ENCODE measurements at regions not wholly inside any gene's neighbourhood (a gene's known extent, or its start where the extent isn't known, plus 50 kb on each side); places are given as distances from the start of the nearest gene placed in this dataset.

- TF ChIP-seq PAX5 (IDR thresholded peaks at IDR 0.05; ENCODE audit: insufficient read depth, low read length, severe bottlenecking) = no peak
- TF ChIP-seq TAF1 (IDR thresholded peaks at IDR 0.05; ENCODE audit: low read depth, low read length) = no peak
- no peak for TF ChIP-seq POLR2A (IDR thresholded peaks at IDR 0.05; ENCODE audit: low read depth, low read length)
- TF ChIP-seq POU2F2 (IDR thresholded peaks at IDR 0.05; ENCODE audit: low read depth, low read length) = no peak
- FAIRE-seq = no peak
- no peak for DNase-seq (ENCODE audit: insufficient read length, low spot score)
Measured at GRCh38 chr10:108808228-108808627, 1115.1 kb downstream of the XPNPEP1 start.

GRCh38 chr10:108801775-108802517 lies 1121.4 kb downstream of the XPNPEP1 start:
- FAIRE-seq = no peak
- no peak for TF ChIP-seq POLR2A (IDR thresholded peaks at IDR 0.05; ENCODE audit: low read depth, low read length)
- no peak for TF ChIP-seq POLR2AphosphoS5 (IDR thresholded peaks at IDR 0.05; ENCODE audit: low read depth, low read length)
- TF ChIP-seq PAX5 (IDR thresholded peaks at IDR 0.05; ENCODE audit: insufficient read depth, low read length, severe bottlenecking) = no peak
- TF ChIP-seq SPI1 (IDR thresholded peaks at IDR 0.05; ENCODE audit: low read depth, low read length) = no peak
- TF ChIP-seq POU2F2 (IDR thresholded peaks at IDR 0.05; ENCODE audit: low read depth, low read length) = no peak
- TF ChIP-seq TAF1 (IDR thresholded peaks at IDR 0.05; ENCODE audit: low read depth, low read length) = no peak
- DNase-seq (ENCODE audit: insufficient read length, low spot score) = no peak

- FAIRE-seq (no peak), DNase-seq (ENCODE audit: insufficient read length, low spot score) (no peak)
Measured at GRCh38 chr10:108801220-108801619, 1122.1 kb downstream of the XPNPEP1 start.

GRCh38 chr10:108797573-108797972 lies 1125.7 kb downstream of the XPNPEP1 start:
- TF ChIP-seq POU2F2 (IDR thresholded peaks at IDR 0.05; ENCODE audit: low read depth, low read length) = no peak
- TF ChIP-seq POLR2A (IDR thresholded peaks at IDR 0.05; ENCODE audit: low read depth, low read length) = no peak
- no peak for TF ChIP-seq SPI1 (IDR thresholded peaks at IDR 0.05; ENCODE audit: low read depth, low read length)
- TF ChIP-seq POLR2AphosphoS5 (IDR thresholded peaks at IDR 0.05; ENCODE audit: low read depth, low read length) = no peak
- no peak for TF ChIP-seq TAF1 (IDR thresholded peaks at IDR 0.05; ENCODE audit: low read depth, low read length)
- no peak for TF ChIP-seq PAX5 (IDR thresholded peaks at IDR 0.05; ENCODE audit: insufficient read depth, low read length, severe bottlenecking)
- no peak for DNase-seq (ENCODE audit: insufficient read length, low spot score)
- no peak for FAIRE-seq

More at GRCh38 chr10:108801220-108801619, 1122.1 kb downstream of the XPNPEP1 start:
- TF ChIP-seq POU2F2 (IDR thresholded peaks at IDR 0.05; ENCODE audit: low read depth, low read length) = no peak
- TF ChIP-seq PAX5 (IDR thresholded peaks at IDR 0.05; ENCODE audit: insufficient read depth, low read length, severe bottlenecking) = no peak
- no peak for TF ChIP-seq POLR2A (IDR thresholded peaks at IDR 0.05; ENCODE audit: low read depth, low read length)
- TF ChIP-seq POLR2AphosphoS5 (IDR thresholded peaks at IDR 0.05; ENCODE audit: low read depth, low read length) = no peak
- no peak for TF ChIP-seq SPI1 (IDR thresholded peaks at IDR 0.05; ENCODE audit: low read depth, low read length)
- no peak for TF ChIP-seq TAF1 (IDR thresholded peaks at IDR 0.05; ENCODE audit: low read depth, low read length)

- DNase-seq (ENCODE audit: insufficient read length, low spot score) (no peak), FAIRE-seq (no peak)
- TF ChIP-seq TAF1 (IDR thresholded peaks at IDR 0.05; ENCODE audit: low read depth, low read length) (no peak), SPI1 (IDR thresholded peaks at IDR 0.05; ENCODE audit: low read depth, low read length) (no peak), POLR2A (IDR thresholded peaks at IDR 0.05; ENCODE audit: low read depth, low read length) (no peak), POU2F2 (IDR thresholded peaks at IDR 0.05; ENCODE audit: low read depth, low read length) (no peak), PAX5 (IDR thresholded peaks at IDR 0.05; ENCODE audit: insufficient read depth, low read length, severe bottlenecking) (no peak)
Measured at GRCh38 chr10:108791794-108792474, 1131.4 kb downstream of the XPNPEP1 start.

- no peak for DNase-seq (ENCODE audit: insufficient read length, low spot score)
- no peak for TF ChIP-seq POLR2AphosphoS5 (IDR thresholded peaks at IDR 0.05; ENCODE audit: low read depth, low read length)
- no peak for FAIRE-seq
Measured at GRCh38 chr10:108791030-108791429, 1132.3 kb downstream of the XPNPEP1 start.

- no peak for FAIRE-seq
- DNase-seq (ENCODE audit: insufficient read length, low spot score) = no peak
- TF ChIP-seq POU2F2 (IDR thresholded peaks at IDR 0.05; ENCODE audit: low read depth, low read length) = no peak
- TF ChIP-seq POLR2AphosphoS5 (IDR thresholded peaks at IDR 0.05; ENCODE audit: low read depth, low read length) = no peak
- TF ChIP-seq POLR2A (IDR thresholded peaks at IDR 0.05; ENCODE audit: low read depth, low read length) = no peak
- no peak for TF ChIP-seq SPI1 (IDR thresholded peaks at IDR 0.05; ENCODE audit: low read depth, low read length)
- TF ChIP-seq PAX5 (IDR thresholded peaks at IDR 0.05; ENCODE audit: insufficient read depth, low read length, severe bottlenecking) = no peak
- no peak for TF ChIP-seq TAF1 (IDR thresholded peaks at IDR 0.05; ENCODE audit: low read depth, low read length)
Measured at GRCh38 chr10:108789919-108790318, 1133.4 kb downstream of the XPNPEP1 start.

- TF ChIP-seq POLR2A (IDR thresholded peaks at IDR 0.05; ENCODE audit: low read depth, low read length) (no peak), SPI1 (IDR thresholded peaks at IDR 0.05; ENCODE audit: low read depth, low read length) (no peak), PAX5 (IDR thresholded peaks at IDR 0.05; ENCODE audit: insufficient read depth, low read length, severe bottlenecking) (no peak), POU2F2 (IDR thresholded peaks at IDR 0.05; ENCODE audit: low read depth, low read length) (no peak), POLR2AphosphoS5 (IDR thresholded peaks at IDR 0.05; ENCODE audit: low read depth, low read length) (no peak), TAF1 (IDR thresholded peaks at IDR 0.05; ENCODE audit: low read depth, low read length) (no peak)
- DNase-seq (ENCODE audit: insufficient read length, low spot score) (no peak), FAIRE-seq (no peak)
Measured at GRCh38 chr10:108789336-108789735, 1134.0 kb downstream of the XPNPEP1 start.

- no peak for TF ChIP-seq POLR2A (IDR thresholded peaks at IDR 0.05; ENCODE audit: low read depth, low read length)
- TF ChIP-seq TAF1 (IDR thresholded peaks at IDR 0.05; ENCODE audit: low read depth, low read length) = no peak
- TF ChIP-seq SPI1 (IDR thresholded peaks at IDR 0.05; ENCODE audit: low read depth, low read length) = no peak
- no peak for TF ChIP-seq PAX5 (IDR thresholded peaks at IDR 0.05; ENCODE audit: insufficient read depth, low read length, severe bottlenecking)
- no peak for TF ChIP-seq POLR2AphosphoS5 (IDR thresholded peaks at IDR 0.05; ENCODE audit: low read depth, low read length)
- no peak for TF ChIP-seq POU2F2 (IDR thresholded peaks at IDR 0.05; ENCODE audit: low read depth, low read length)
- FAIRE-seq = no peak
- DNase-seq (ENCODE audit: insufficient read length, low spot score) = no peak
Measured at GRCh38 chr10:108788891-108789290, 1134.4 kb downstream of the XPNPEP1 start.
